Gastroesophageal sphincter (tissue), 4 donors: ENCODE measurements at regions not wholly inside any gene's neighbourhood (a gene's known extent, or its start where the extent isn't known, plus 50 kb on each side); places are given as distances from the start of the nearest gene placed in this dataset.

Experiments
- ATAC-seq: fragments of 150-250 bp; one replicate; pipeline ENCODE4 v1.9.1; 2016; ENCODE audit warnings: mild to moderate bottlenecking, moderate library complexity
- H3K27ac ChIP-seq, 4 donors: fragments of 200-600 bp; sonication (generic) in 3 of 4; 1 replicate in 3 of 4; 2 replicates in 1 of 4; pipeline ENCODE4 v1.5.1; 2016 to 2019
- H3K27me3 ChIP-seq: fragments of 200-600 bp; sonication (generic); one replicate; pipeline ENCODE4 v1.5.1; 2019
- H3K36me3 ChIP-seq, 2 donors: fragments of 200-600 bp; sonication (generic); one replicate each; pipeline ENCODE4 v1.5.1; 2019; ENCODE audit warnings: control low read depth in 1 of 2
- H3K4me1 ChIP-seq, 3 donors: fragments of 200-600 bp; sonication (generic); 1 replicate in 2 of 3; 2 replicates in 1 of 3; pipeline ENCODE4 v1.5.1; 2016 to 2019; ENCODE audit warnings: control low read depth in 2 of 3
- H3K4me3 ChIP-seq, 2 donors: fragments of 200-600 bp; sonication (generic); one replicate each; pipeline ENCODE4 v1.5.1; 2019; ENCODE audit warnings: mild to moderate bottlenecking in 1 of 2, moderate library complexity in 1 of 2
- H3K9me3 ChIP-seq, 3 donors: fragments of 200-600 bp; sonication (generic); one replicate each; pipeline ENCODE4 v1.5.1; 2017 to 2019; ENCODE audit warnings: control low read depth in 2 of 3
- CTCF ChIP-seq, 4 experiments: fragments of 200-600 bp in 2 of 4; fragments of 450-650 bp in 2 of 4; sonication (generic) in 1 of 4; IDR thresholded peaks; one replicate each; pipeline ENCODE4 v1.5.1; 2017 to 2019; ENCODE audit warnings: antibody characterized with exemption in 4 of 4, mild to moderate bottlenecking in 2 of 4, moderate library complexity in 2 of 4
- EP300 ChIP-seq: sonication (generic); formaldehyde crosslinking; IDR thresholded peaks from one replicate; pipeline ENCODE4 v1.6.1; 2017; ENCODE audit warnings: antibody characterized with exemption, mild to moderate bottlenecking
- POLR2A ChIP-seq, 2 donors: fragments of 450-650 bp; IDR thresholded peaks; one replicate each; pipeline ENCODE4 v1.6.1; 2017; ENCODE audit warnings: antibody characterized with exemption in 2 of 2, mild to moderate bottlenecking in 2 of 2, moderate library complexity in 1 of 2
- POLR2AphosphoS5 ChIP-seq: sonication (generic); formaldehyde crosslinking; IDR thresholded peaks from one replicate; pipeline ENCODE4 v1.6.1; 2017; ENCODE audit warnings: antibody characterized with exemption
- WGBS, 2 donors: methylation state at CpG; one replicate each; pipeline ENCODE4 v1.1.5; 2018; ENCODE audit warnings: low coverage in 1 of 2; 5-methylcytosine and 5-hydroxymethylcytosine counted together

- TF ChIP-seq EP300 (no peak), POLR2AphosphoS5 (no peak), CTCF (IDR thresholded peaks at IDR 0.05) (no peak)
These were observed 1602.3 kb upstream of the PRR20A start for GRCh38 chr13:55538424-55538823.

GRCh38 chr13:55543053-55543452, 1597.7 kb upstream of the PRR20A start:
- no peaks in the 10 kb centered on the region for H3K36me3 ChIP-seq
- ATAC-seq: no peak
- TF ChIP-seq CTCF (IDR thresholded peaks at IDR 0.05) (no peak), EP300 (no peak), POLR2AphosphoS5 (no peak)
- no peaks in the 10 kb centered on the region for H3K4me1 ChIP-seq
- H3K4me3 ChIP-seq: no peak overlapping the region
- H3K27me3 ChIP-seq: no peaks in the 10 kb centered on the region
- H3K27ac ChIP-seq: no peak overlapping the region
- H3K9me3 ChIP-seq: no peaks in the 10 kb centered on the region

More at GRCh38 chr13:55538424-55538823, 1602.3 kb upstream of the PRR20A start:
- Histone ChIP-seq H3K36me3 (no peaks in the 10 kb centered on the region), H3K9me3 (peaks cover 0 to 7% (median 0%) of the 10 kb centered on the region in 3 donors), H3K4me1 (no peaks in the 10 kb centered on the region), H3K27ac (no peak overlapping the region), H3K4me3 (no peak overlapping the region), H3K27me3 (no peaks in the 10 kb centered on the region)
- WGBS, 2 donors: 79 to 84% methylated on average over 2 of the region's 2 CpGs
- ATAC-seq: no peak

GRCh38 chr13:55550624-55551023, 1590.1 kb upstream of the PRR20A start:
- Histone ChIP-seq H3K36me3 (no peaks in the 10 kb centered on the region), H3K4me3 (no peak overlapping the region), H3K9me3 (no peaks in the 10 kb centered on the region), H3K4me1 (no peaks in the 10 kb centered on the region), H3K27ac (no peak overlapping the region), H3K27me3 (no peaks in the 10 kb centered on the region)
- ATAC-seq: no peak
- TF ChIP-seq POLR2A (IDR thresholded peaks at IDR 0.05) (no peak), POLR2AphosphoS5 (no peak), EP300 (no peak), CTCF (IDR thresholded peaks at IDR 0.05) (no peak)

GRCh38 chr13:55553701-55554100, 1587.0 kb upstream of the PRR20A start:
- no peak for TF ChIP-seq POLR2AphosphoS5
- TF ChIP-seq EP300: no peak
- no peak for TF ChIP-seq POLR2A (IDR thresholded peaks at IDR 0.05)
- no peak for TF ChIP-seq CTCF (IDR thresholded peaks at IDR 0.05)
- H3K9me3 ChIP-seq: no peaks in the 10 kb centered on the region
- H3K27me3 ChIP-seq: no peaks in the 10 kb centered on the region
- no peak overlapping the region for H3K4me3 ChIP-seq
- H3K27ac ChIP-seq: no peak overlapping the region
- 80 to 89% methylated on average over 1 of the region's 1 CpG for WGBS, 2 donors
- no peaks in the 10 kb centered on the region for H3K4me1 ChIP-seq
- no peak for ATAC-seq
- H3K36me3 ChIP-seq: no peaks in the 10 kb centered on the region

- TF ChIP-seq CTCF (IDR thresholded peaks at IDR 0.05) (no peak), EP300 (no peak), POLR2AphosphoS5 (no peak), POLR2A (IDR thresholded peaks at IDR 0.05) (no peak)
- no peak overlapping the region for H3K27ac ChIP-seq
- no peaks in the 10 kb centered on the region for H3K9me3 ChIP-seq
- 50 to 78% methylated on average over 1 of the region's 1 CpG for WGBS, 2 donors
- ATAC-seq: no peak
- H3K4me3 ChIP-seq: no peak overlapping the region
- no peaks in the 10 kb centered on the region for H3K27me3 ChIP-seq
- H3K36me3 ChIP-seq: no peaks in the 10 kb centered on the region
- H3K4me1 ChIP-seq: no peaks in the 10 kb centered on the region
These were observed 1586.0 kb upstream of the PRR20A start for GRCh38 chr13:55554741-55555140.
